ENCODE measurements at regions not wholly inside any gene's neighbourhood (a gene's known extent, or its start where the extent isn't known, plus 50 kb on each side); places are given as distances from the start of the nearest gene placed in this dataset.

DNA sequence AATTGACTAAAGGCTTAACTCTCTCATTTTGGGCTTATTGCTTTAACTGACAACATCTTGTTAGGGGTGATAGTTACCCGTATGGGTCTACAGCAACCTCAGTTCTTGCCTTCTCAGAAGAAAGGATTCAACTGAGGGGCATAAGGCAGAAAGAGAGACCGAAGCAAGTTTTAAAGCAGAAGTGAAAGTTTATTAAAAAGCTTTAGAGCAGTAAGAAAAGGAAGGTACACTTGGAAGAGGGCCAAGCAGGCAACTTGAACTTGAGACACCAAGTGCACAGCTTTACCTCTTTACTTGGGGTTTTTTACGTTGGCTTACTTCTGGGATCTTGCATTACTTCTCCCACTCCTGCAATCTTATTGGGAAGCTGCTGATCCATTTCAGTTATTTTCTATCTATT is 246.9 kb upstream of the PRR20A start:
- Histone ChIP-seq H3K9ac (ENCODE audit: low read depth, low read length) (no peak overlapping the region), H3K4me1 (ENCODE audit: control insufficient read depth, insufficient read depth, low read length) (no peaks in the 10 kb centered on the region), H3K4me3 (ENCODE audit: low read depth, low read length) (no peak overlapping the region), H3K36me3 (ENCODE audit: control insufficient read depth, insufficient read depth, low read length) (no peaks in the 10 kb centered on the region), H3K9me3 (ENCODE audit: control insufficient read depth, insufficient read depth, low read length) (no peaks in the 10 kb centered on the region), H3K27ac (ENCODE audit: low read depth, low read length) (no peak overlapping the region), H3K27me3 (ENCODE audit: control insufficient read depth, insufficient read depth, low read length) (no peaks in the 10 kb centered on the region)

DNA sequence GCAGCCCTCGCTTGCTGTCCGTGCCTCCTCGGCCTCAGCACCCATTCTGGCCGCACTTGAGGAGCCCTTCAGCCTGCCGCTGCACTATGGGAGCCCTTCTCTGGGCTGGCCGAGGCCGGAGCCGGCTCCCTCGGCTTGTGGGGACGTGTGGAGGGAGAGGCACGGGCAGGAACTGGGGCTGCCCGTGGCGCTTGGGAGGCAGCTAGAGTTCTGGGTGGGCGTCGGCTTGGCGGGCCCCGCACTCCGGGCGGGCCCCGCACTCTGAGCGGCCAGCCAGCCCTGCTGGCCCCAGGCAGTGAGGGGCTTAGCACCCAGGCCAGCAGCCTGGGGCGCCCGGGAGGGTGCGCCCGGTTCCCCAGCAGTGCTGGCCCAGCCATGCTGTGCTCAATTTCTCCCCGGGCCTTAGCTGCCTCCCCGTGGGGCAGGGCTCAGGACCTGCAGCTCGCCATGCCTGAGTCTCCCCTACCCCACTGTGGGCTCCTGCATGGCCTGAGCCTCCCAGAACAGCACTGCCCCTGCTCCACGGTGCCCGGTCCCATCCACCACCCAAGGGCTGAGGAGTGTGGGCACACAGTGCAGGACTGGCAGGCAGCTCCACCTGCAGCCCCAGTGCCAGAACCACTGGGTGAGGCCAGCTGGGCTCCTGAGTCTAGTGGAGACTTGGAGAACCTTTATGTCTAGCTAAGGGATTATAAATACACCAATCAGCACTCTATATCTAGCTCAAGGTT is 240.0 kb upstream of the PRR20A start:
- H3K4me3 ChIP-seq (ENCODE audit: low read depth, low read length): no peak overlapping the region
- no peak overlapping the region for H3K9ac ChIP-seq (ENCODE audit: low read depth, low read length)
- H3K36me3 ChIP-seq (ENCODE audit: control insufficient read depth, insufficient read depth, low read length): no peaks in the 10 kb centered on the region
- no peak overlapping the region for H3K27ac ChIP-seq (ENCODE audit: low read depth, low read length)
- no peaks in the 10 kb centered on the region for H3K4me1 ChIP-seq (ENCODE audit: control insufficient read depth, insufficient read depth, low read length)
- H3K9me3 ChIP-seq (ENCODE audit: control insufficient read depth, insufficient read depth, low read length): peaks cover 4% of the 10 kb centered on the region
- no peaks in the 10 kb centered on the region for H3K27me3 ChIP-seq (ENCODE audit: control insufficient read depth, insufficient read depth, low read length)

GRCh38 chr13:56902276-56902675 is 238.4 kb upstream of the PRR20A start:
- H3K9ac ChIP-seq (ENCODE audit: low read depth, low read length): no peak overlapping the region
- H3K4me3 ChIP-seq (ENCODE audit: low read depth, low read length): no peak overlapping the region

GRCh38 chr13:56903710-56904282 is 236.9 kb upstream of the PRR20A start:
- no peak overlapping the region for H3K27ac ChIP-seq (ENCODE audit: low read depth, low read length)
- H3K9ac ChIP-seq (ENCODE audit: low read depth, low read length): no peak overlapping the region
- H3K4me3 ChIP-seq (ENCODE audit: low read depth, low read length): no peak overlapping the region
- peaks cover 4% of the 10 kb centered on the region for H3K9me3 ChIP-seq (ENCODE audit: control insufficient read depth, insufficient read depth, low read length)
- no peaks in the 10 kb centered on the region; the same call in 1 of the 2 replicates for H3K4me1 ChIP-seq (ENCODE audit: control insufficient read depth, insufficient read depth, low read length)
- no peaks in the 10 kb centered on the region for H3K27me3 ChIP-seq (ENCODE audit: control insufficient read depth, insufficient read depth, low read length)
- H3K36me3 ChIP-seq (ENCODE audit: control insufficient read depth, insufficient read depth, low read length): no peaks in the 10 kb centered on the region

More at GRCh38 chr13:56902276-56902675, 238.4 kb upstream of the PRR20A start:
- Histone ChIP-seq H3K27ac (ENCODE audit: low read depth, low read length) (no peak overlapping the region), H3K9me3 (ENCODE audit: control insufficient read depth, insufficient read depth, low read length) (peaks cover 4% of the 10 kb centered on the region), H3K4me1 (ENCODE audit: control insufficient read depth, insufficient read depth, low read length) (no peaks in the 10 kb centered on the region), H3K27me3 (ENCODE audit: control insufficient read depth, insufficient read depth, low read length) (no peaks in the 10 kb centered on the region), H3K36me3 (ENCODE audit: control insufficient read depth, insufficient read depth, low read length) (no peaks in the 10 kb centered on the region)

GRCh38 chr13:56906909-56907308 is 233.8 kb upstream of the PRR20A start:
- H3K4me3 ChIP-seq (ENCODE audit: low read depth, low read length): no peak overlapping the region
- H3K9ac ChIP-seq (ENCODE audit: low read depth, low read length): no peak overlapping the region
- H3K27ac ChIP-seq (ENCODE audit: low read depth, low read length): no peak overlapping the region
- H3K4me1 ChIP-seq (ENCODE audit: control insufficient read depth, insufficient read depth, low read length): no peaks in the 10 kb centered on the region; the same call in 1 of the 2 replicates
- no peaks in the 10 kb centered on the region for H3K9me3 ChIP-seq (ENCODE audit: control insufficient read depth, insufficient read depth, low read length)
- H3K27me3 ChIP-seq (ENCODE audit: control insufficient read depth, insufficient read depth, low read length): no peaks in the 10 kb centered on the region
- H3K36me3 ChIP-seq (ENCODE audit: control insufficient read depth, insufficient read depth, low read length): no peaks in the 10 kb centered on the region

GRCh38 chr13:56907766-56908165 is 233.0 kb upstream of the PRR20A start:
- Histone ChIP-seq H3K9ac (ENCODE audit: low read depth, low read length) (no peak overlapping the region), H3K27ac (ENCODE audit: low read depth, low read length) (no peak overlapping the region), H3K9me3 (ENCODE audit: control insufficient read depth, insufficient read depth, low read length) (no peaks in the 10 kb centered on the region), H3K36me3 (ENCODE audit: control insufficient read depth, insufficient read depth, low read length) (no peaks in the 10 kb centered on the region), H3K4me3 (ENCODE audit: low read depth, low read length) (no peak overlapping the region), H3K4me1 (ENCODE audit: control insufficient read depth, insufficient read depth, low read length) (no peaks in the 10 kb centered on the region; the same call in 1 of the 2 replicates), H3K27me3 (ENCODE audit: control insufficient read depth, insufficient read depth, low read length) (no peaks in the 10 kb centered on the region)

DNA sequence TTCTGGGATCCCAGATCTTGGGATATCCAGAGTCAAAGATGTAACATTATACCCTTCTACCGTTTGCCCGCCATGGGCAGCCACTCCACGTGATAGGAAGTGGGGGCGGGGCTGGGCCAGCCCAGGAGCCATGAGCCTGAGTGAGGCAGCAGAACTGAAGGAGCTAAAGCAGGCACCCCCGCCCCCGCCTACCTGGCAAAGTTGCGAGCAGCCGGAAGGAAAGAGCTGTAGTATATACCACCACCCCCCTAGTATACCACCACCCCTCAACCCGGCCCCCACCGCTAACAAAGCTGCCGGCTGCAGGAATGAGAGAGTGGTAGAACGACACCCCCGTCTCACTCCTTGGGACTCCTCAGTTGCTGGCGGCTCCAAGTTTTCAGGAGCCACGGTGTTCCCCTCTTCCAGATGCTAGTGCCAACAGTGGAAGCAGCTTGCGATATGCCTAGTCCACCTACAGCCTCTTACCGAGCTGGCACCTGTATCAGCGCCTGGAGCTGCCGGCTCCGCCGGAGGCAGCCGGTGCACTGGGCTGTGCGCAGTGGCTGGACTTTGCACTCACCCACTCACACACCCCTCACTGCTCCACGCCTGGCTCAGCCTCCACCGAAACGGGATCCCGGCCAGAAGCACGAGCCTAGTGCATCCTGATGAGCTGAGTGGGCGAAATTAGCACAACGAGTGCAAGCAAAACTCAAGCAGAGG is 230.7 kb upstream of the PRR20A start:
- H3K4me3 ChIP-seq (ENCODE audit: low read depth, low read length): no peak overlapping the region
- no peaks in the 10 kb centered on the region for H3K27me3 ChIP-seq (ENCODE audit: control insufficient read depth, insufficient read depth, low read length)
- no peak overlapping the region for H3K27ac ChIP-seq (ENCODE audit: low read depth, low read length)
- H3K9ac ChIP-seq (ENCODE audit: low read depth, low read length): no peak overlapping the region
- H3K4me1 ChIP-seq (ENCODE audit: control insufficient read depth, insufficient read depth, low read length): no peaks in the 10 kb centered on the region; the same call in 1 of the 2 replicates
- no peaks in the 10 kb centered on the region for H3K9me3 ChIP-seq (ENCODE audit: control insufficient read depth, insufficient read depth, low read length)
- H3K36me3 ChIP-seq (ENCODE audit: control insufficient read depth, insufficient read depth, low read length): no peaks in the 10 kb centered on the region

DNA sequence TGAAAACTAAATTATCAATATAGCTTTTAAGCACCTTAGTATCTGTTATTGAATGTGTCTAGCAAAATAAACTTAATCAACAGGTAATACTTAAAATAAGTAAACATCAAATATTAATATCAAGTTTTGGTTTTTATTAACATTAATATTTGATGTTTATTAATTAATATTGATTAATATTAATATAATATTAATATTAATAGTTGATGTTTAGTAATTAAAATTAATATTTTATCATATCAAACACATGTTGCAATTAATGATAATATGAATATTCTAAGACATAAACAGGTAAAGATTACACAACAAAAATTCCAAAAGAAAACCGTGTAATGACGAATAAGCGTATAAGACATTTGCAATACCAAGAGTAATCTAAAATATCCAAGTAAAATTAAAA is 222.8 kb upstream of the PRR20A start:
- no peaks in the 10 kb centered on the region for H3K36me3 ChIP-seq (ENCODE audit: control insufficient read depth, insufficient read depth, low read length)
- no peak overlapping the region for H3K27ac ChIP-seq (ENCODE audit: low read depth, low read length)
- no peaks in the 10 kb centered on the region for H3K9me3 ChIP-seq (ENCODE audit: control insufficient read depth, insufficient read depth, low read length)
- no peak overlapping the region for H3K4me3 ChIP-seq (ENCODE audit: low read depth, low read length)
- H3K27me3 ChIP-seq (ENCODE audit: control insufficient read depth, insufficient read depth, low read length): no peaks in the 10 kb centered on the region
- no peak overlapping the region for H3K9ac ChIP-seq (ENCODE audit: low read depth, low read length)
- H3K4me1 ChIP-seq (ENCODE audit: control insufficient read depth, insufficient read depth, low read length): no peaks in the 10 kb centered on the region

- H3K36me3 ChIP-seq (ENCODE audit: control insufficient read depth, insufficient read depth, low read length): no peaks in the 10 kb centered on the region
- H3K27me3 ChIP-seq (ENCODE audit: control insufficient read depth, insufficient read depth, low read length): no peaks in the 10 kb centered on the region
- H3K27ac ChIP-seq (ENCODE audit: low read depth, low read length): no peak overlapping the region
- H3K9ac ChIP-seq (ENCODE audit: low read depth, low read length): no peak overlapping the region
- no peaks in the 10 kb centered on the region for H3K9me3 ChIP-seq (ENCODE audit: control insufficient read depth, insufficient read depth, low read length)
- H3K4me1 ChIP-seq (ENCODE audit: control insufficient read depth, insufficient read depth, low read length): no peaks in the 10 kb centered on the region
- no peak overlapping the region for H3K4me3 ChIP-seq (ENCODE audit: low read depth, low read length)
These were observed 217.0 kb upstream of the PRR20A start for GRCh38 chr13:56923626-56924140.

- Histone ChIP-seq H3K27me3 (ENCODE audit: control insufficient read depth, insufficient read depth, low read length) (no peaks in the 10 kb centered on the region), H3K27ac (ENCODE audit: low read depth, low read length) (no peak overlapping the region), H3K36me3 (ENCODE audit: control insufficient read depth, insufficient read depth, low read length) (no peaks in the 10 kb centered on the region), H3K4me3 (ENCODE audit: low read depth, low read length) (no peak overlapping the region), H3K9ac (ENCODE audit: low read depth, low read length) (no peak overlapping the region), H3K4me1 (ENCODE audit: control insufficient read depth, insufficient read depth, low read length) (no peaks in the 10 kb centered on the region), H3K9me3 (ENCODE audit: control insufficient read depth, insufficient read depth, low read length) (no peaks in the 10 kb centered on the region)
These were observed 216.3 kb upstream of the PRR20A start for GRCh38 chr13:56924401-56924800.

DNA sequence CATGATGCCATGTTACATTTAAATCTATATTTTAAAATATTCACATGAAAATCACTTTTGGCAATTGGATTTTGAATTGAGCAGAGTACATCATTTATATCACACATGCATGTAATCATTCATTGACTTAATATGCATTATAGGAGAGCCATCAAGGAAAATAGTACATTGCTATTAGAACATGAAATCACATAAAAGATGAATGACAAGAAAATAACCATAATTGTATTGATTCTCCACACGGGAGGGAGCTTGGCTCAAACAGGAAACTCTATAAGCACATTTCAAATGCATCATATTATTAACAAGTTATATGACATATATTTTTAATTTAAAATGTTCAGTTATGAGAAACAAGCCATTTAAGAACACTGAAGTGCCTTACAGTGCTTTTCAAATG is 208.6 kb upstream of the PRR20A start:
- H3K9ac ChIP-seq (ENCODE audit: low read depth, low read length): no peak overlapping the region
- no peaks in the 10 kb centered on the region for H3K27me3 ChIP-seq (ENCODE audit: control insufficient read depth, insufficient read depth, low read length)
- H3K4me3 ChIP-seq (ENCODE audit: low read depth, low read length): no peak overlapping the region
- no peaks in the 10 kb centered on the region for H3K9me3 ChIP-seq (ENCODE audit: control insufficient read depth, insufficient read depth, low read length)
- no peaks in the 10 kb centered on the region for H3K4me1 ChIP-seq (ENCODE audit: control insufficient read depth, insufficient read depth, low read length)
- H3K27ac ChIP-seq (ENCODE audit: low read depth, low read length): no peak overlapping the region
- H3K36me3 ChIP-seq (ENCODE audit: control insufficient read depth, insufficient read depth, low read length): no peaks in the 10 kb centered on the region
